NCI-H2081 (cell line): ENCODE measurements at regions not wholly inside any gene's neighbourhood (a gene's known extent, or its start where the extent isn't known, plus 50 kb on each side); places are given as distances from the start of the nearest gene placed in this dataset.
A peak's percentile ranks its signal among the peaks of the same experiment; 100 is the strongest.
"Not testable (repeated sequence)": the region's sequence is repeated elsewhere in the genome, so short reads cannot be mapped to it uniquely, and the experiment has no call there.

Source experiments
- DNase-seq, 2 experiments: peaks; one replicate each; lab custom pipeline; 2025; lab: John Stamatoyannopoulos, UW

GRCh38 chr12:73210548-73211204 is 938.5 kb downstream of the TRHDE start:
- DNase-seq, result no peak

- peak in 1 of 2 experiments; percentile 35 for DNase-seq
These were observed 948.8 kb downstream of the TRHDE start for GRCh38 chr12:73220951-73221350.

GRCh38 chr12:73221398-73221797 is 949.2 kb downstream of the TRHDE start:
- DNase-seq, result no peak

GRCh38 chr12:73221836-73222235 is 949.7 kb downstream of the TRHDE start:
- DNase-seq, result no peak

GRCh38 chr12:73225371-73225937 is 953.3 kb downstream of the TRHDE start:
- DNase-seq, result no peak

- DNase-seq, result no peak
These were observed 953.8 kb downstream of the TRHDE start for GRCh38 chr12:73225941-73226340.

GRCh38 chr12:73226593-73226992 is 954.4 kb downstream of the TRHDE start:
- DNase-seq, result no peak

GRCh38 chr12:73228828-73229227 is 956.7 kb downstream of the TRHDE start:
- DNase-seq, result not testable (repeated sequence)

- no peak for DNase-seq
These were observed 963.2 kb downstream of the TRHDE start for GRCh38 chr12:73235387-73235786.

- no peak for DNase-seq
These were observed 967.9 kb downstream of the TRHDE start for GRCh38 chr12:73240110-73240509.

- DNase-seq, result no peak
These were observed 990.7 kb downstream of the TRHDE start for GRCh38 chr12:73262788-73263381.

- no peak for DNase-seq
These were observed 994.0 kb downstream of the TRHDE start for GRCh38 chr12:73266206-73266605.

GRCh38 chr12:73274976-73275375 is 1002.8 kb downstream of the TRHDE start:
- DNase-seq, result no peak

GRCh38 chr12:73277971-73278370 is 1005.8 kb downstream of the TRHDE start:
- peak; percentile 38 to 64 for DNase-seq

- DNase-seq, result no peak
These were observed 1029.4 kb downstream of the TRHDE start for GRCh38 chr12:73301530-73301929.

GRCh38 chr12:73307260-73307659 is 1035.1 kb downstream of the TRHDE start:
- DNase-seq, result no peak

GRCh38 chr12:73308079-73308478 is 1035.9 kb downstream of the TRHDE start:
- DNase-seq, result no peak

- DNase-seq, result no peak
These were observed 1036.6 kb downstream of the TRHDE start for GRCh38 chr12:73308747-73309146.

GRCh38 chr12:73321319-73321718 is 1049.1 kb downstream of the TRHDE start:
- DNase-seq, result no peak

GRCh38 chr12:73321776-73322175 is 1049.6 kb downstream of the TRHDE start:
- no peak for DNase-seq

GRCh38 chr12:73330584-73331351 is 1058.6 kb downstream of the TRHDE start:
- DNase-seq, result no peak

GRCh38 chr12:73341559-73342247 is 1069.5 kb downstream of the TRHDE start:
- DNase-seq, result no peak
